Esophagus squamous epithelium (tissue), 4 donors: ENCODE measurements at regions not wholly inside any gene's neighbourhood (a gene's known extent, or its start where the extent isn't known, plus 50 kb on each side); places are given as distances from the start of the nearest gene placed in this dataset.

Experiments used
- CTCF ChIP-seq, 6 experiments: fragments of 450-650 bp in 4 of 6; fragments of 200-600 bp in 2 of 6; sonication (generic) in 2 of 6; IDR thresholded peaks; one replicate each; pipeline ENCODE4 v1.5.1; 2016 to 2019; ENCODE audit warnings: antibody characterized with exemption in 6 of 6, mild to moderate bottlenecking in 4 of 6, moderate library complexity in 4 of 6
- POLR2A ChIP-seq, 4 donors: fragments of 450-650 bp; IDR thresholded peaks; one replicate each; pipeline ENCODE4 v1.6.1; 2017; ENCODE audit warnings: antibody characterized with exemption in 4 of 4, mild to moderate bottlenecking in 4 of 4, moderate library complexity in 3 of 4

- TF ChIP-seq CTCF (IDR thresholded peaks at IDR 0.05) = no peak
- TF ChIP-seq POLR2A (IDR thresholded peaks at IDR 0.05) = no peak
Measured at GRCh38 chr20:59448851-59449444, 148.5 kb downstream of the EDN3 start.
